ENCODE measurements at regions not wholly inside any gene's neighbourhood (a gene's known extent, or its start where the extent isn't known, plus 50 kb on each side); places are given as distances from the start of the nearest gene placed in this dataset.

GRCh38 chr2:57888463-57888862, 158.1 kb upstream of the VRK2 start:
- TF ChIP-seq, protein P1, sequence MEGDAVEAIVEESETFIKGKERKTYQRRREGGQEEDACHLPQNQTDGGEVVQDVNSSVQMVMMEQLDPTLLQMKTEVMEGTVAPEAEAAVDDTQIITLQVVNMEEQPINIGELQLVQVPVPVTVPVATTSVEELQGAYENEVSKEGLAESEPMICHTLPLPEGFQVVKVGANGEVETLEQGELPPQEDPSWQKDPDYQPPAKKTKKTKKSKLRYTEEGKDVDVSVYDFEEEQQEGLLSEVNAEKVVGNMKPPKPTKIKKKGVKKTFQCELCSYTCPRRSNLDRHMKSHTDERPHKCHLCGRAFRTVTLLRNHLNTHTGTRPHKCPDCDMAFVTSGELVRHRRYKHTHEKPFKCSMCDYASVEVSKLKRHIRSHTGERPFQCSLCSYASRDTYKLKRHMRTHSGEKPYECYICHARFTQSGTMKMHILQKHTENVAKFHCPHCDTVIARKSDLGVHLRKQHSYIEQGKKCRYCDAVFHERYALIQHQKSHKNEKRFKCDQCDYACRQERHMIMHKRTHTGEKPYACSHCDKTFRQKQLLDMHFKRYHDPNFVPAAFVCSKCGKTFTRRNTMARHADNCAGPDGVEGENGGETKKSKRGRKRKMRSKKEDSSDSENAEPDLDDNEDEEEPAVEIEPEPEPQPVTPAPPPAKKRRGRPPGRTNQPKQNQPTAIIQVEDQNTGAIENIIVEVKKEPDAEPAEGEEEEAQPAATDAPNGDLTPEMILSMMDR (conservative IDR thresholded peaks at IDR 0.05; ENCODE audit: low read length), result no peak
- TF ChIP-seq EZH2phosphoT487 (IDR thresholded peaks at IDR 0.05; ENCODE audit: borderline replicate concordance), result no peak
